ENCODE measurements at regions not wholly inside any gene's neighbourhood (a gene's known extent, or its start where the extent isn't known, plus 50 kb on each side); places are given as distances from the start of the nearest gene placed in this dataset.
A peak's percentile ranks its signal among the peaks of the same experiment; 100 is the strongest.

GRCh38 chr6:137957471-137957870, 90.4 kb downstream of the TNFAIP3 start:
- Mint-ChIP-seq H3K4me3 (no peak overlapping the region), H3K36me3 (ENCODE audit: low read depth) (peaks cover 5% of the 10 kb centered on the region), H3K9me3 (peaks cover 15% of the 10 kb centered on the region), H3K4me1 (peaks cover 8% of the 10 kb centered on the region), H3K27me3 (no peaks in the 10 kb centered on the region), H3K27ac (no peak overlapping the region)
- no peak for ATAC-seq
- no peak for DNase-seq

DNA sequence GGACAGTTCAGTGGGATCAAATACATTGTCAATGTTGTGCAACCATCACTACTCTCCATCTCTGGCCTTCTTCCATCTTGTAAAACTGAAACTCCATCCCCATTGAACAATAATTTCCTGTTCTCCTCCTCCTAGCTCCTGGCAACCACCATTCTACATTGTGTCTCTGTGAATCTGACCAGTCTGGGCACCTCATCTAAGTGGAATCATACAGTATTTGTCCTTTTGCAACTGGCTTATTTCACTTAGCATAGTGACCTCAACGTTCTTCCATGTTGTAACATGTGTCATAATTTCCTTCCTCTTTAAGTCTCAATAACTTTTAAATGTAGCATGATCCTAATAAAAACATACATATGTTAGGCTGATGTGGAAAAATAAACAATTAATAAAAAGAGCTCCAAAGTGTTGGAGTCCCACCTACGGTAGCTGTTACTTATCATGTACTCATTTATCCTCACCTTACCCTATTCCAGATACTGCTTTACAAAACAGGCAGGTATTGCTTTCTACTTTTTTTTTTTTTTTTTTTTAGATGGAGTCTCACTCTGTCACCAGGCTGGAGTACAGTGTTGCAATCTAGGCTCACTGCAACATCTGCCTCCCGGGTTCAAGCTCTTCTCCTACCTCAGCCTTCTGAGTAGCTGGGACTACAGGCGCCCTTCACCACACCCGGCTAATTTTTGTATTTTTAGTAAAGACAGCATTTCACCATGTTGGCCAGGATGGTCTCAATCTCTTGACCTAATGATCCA, 91.9 kb downstream of the TNFAIP3 start:
- peaks cover 5% of the 10 kb centered on the region for H3K36me3 Mint-ChIP-seq (ENCODE audit: low read depth)
- H3K4me3 Mint-ChIP-seq, result no peak overlapping the region
- ATAC-seq, result no peak
- no peaks in the 10 kb centered on the region for H3K27me3 Mint-ChIP-seq
- no peak overlapping the region for H3K27ac Mint-ChIP-seq
- DNase-seq, result no peak
- H3K9me3 Mint-ChIP-seq, result peaks cover 15% of the 10 kb centered on the region
- H3K4me1 Mint-ChIP-seq, result peaks cover 8% of the 10 kb centered on the region

- no peak for ATAC-seq
- H3K9me3 Mint-ChIP-seq, result peaks cover 15% of the 10 kb centered on the region
- H3K4me1 Mint-ChIP-seq, result peaks cover 19% of the 10 kb centered on the region
- DNase-seq, result no peak
- no peak overlapping the region for H3K27ac Mint-ChIP-seq
- H3K36me3 Mint-ChIP-seq (ENCODE audit: low read depth), result peaks cover 5% of the 10 kb centered on the region
- H3K4me3 Mint-ChIP-seq, result no peak overlapping the region
- H3K27me3 Mint-ChIP-seq, result no peaks in the 10 kb centered on the region
Measured at GRCh38 chr6:137962725-137963124, 95.7 kb downstream of the TNFAIP3 start.

DNA sequence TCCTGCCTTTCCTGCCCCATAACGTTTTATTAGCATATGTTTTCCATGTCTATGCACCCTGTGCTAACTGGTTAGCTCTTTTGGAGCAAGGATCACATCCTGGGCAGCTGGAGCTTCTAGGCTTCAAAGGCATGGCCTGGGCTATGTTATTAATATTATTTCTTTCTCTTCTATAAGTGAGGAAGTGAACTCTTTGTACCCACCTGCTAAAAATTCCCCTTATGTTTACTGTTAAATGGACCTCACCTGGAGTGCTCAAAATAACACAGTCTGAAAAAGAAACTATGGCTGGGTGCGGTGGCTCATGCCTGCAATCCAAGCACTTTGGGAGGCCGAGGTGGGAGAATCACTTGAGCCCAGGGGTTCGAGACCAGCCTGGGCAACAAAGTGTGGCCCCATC, 97.8 kb downstream of the TNFAIP3 start:
- Mint-ChIP-seq H3K36me3 (ENCODE audit: low read depth) (peaks cover 9% of the 10 kb centered on the region), H3K27me3 (no peaks in the 10 kb centered on the region), H3K9me3 (peaks cover 12% of the 10 kb centered on the region), H3K4me3 (no peak overlapping the region), H3K27ac (no peak overlapping the region), H3K4me1 (peaks cover 33% of the 10 kb centered on the region)
- ATAC-seq, result no peak
- DNase-seq, result no peak

GRCh38 chr6:137967689-137968454, 100.8 kb downstream of the TNFAIP3 start:
- Mint-ChIP-seq H3K4me1 (peaks cover 62% of the 10 kb centered on the region), H3K36me3 (ENCODE audit: low read depth) (peaks cover 6% of the 10 kb centered on the region), H3K9me3 (peaks cover 3% of the 10 kb centered on the region), H3K27ac (peak overlapping the region; percentile 92), H3K27me3 (no peaks in the 10 kb centered on the region), H3K4me3 (peak overlapping the region; percentile 4)
- DNase-seq (no peak), ATAC-seq (no peak)

GRCh38 chr6:137968455-137968804, 101.4 kb downstream of the TNFAIP3 start:
- Mint-ChIP-seq H3K9me3 (peaks cover 3% of the 10 kb centered on the region), H3K27ac (peak overlapping the region; percentile 92), H3K27me3 (no peaks in the 10 kb centered on the region), H3K4me3 (no peak overlapping the region), H3K4me1 (peaks cover 65% of the 10 kb centered on the region), H3K36me3 (ENCODE audit: low read depth) (peaks cover 6% of the 10 kb centered on the region)
- DNase-seq, result no peak
- no peak for ATAC-seq

DNA sequence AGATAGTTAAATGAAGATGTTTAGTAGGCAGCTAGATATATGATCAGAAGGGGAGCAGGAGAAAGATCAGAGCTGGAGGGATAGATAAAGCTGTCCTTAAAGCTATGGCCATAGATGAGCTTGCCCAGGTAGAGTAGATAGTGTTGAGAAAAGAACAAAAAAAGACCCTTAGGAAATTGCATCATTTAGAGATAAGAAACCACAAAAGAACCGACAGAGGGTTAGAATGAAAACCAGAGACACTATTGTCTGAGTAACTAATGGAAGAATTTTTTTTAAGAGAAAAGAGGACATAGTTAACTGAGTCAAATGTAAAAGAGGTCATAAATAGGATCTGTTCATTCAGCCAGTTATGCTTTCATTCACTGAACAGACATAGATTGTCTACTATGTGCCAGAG, 101.8 kb downstream of the TNFAIP3 start:
- H3K27me3 Mint-ChIP-seq, result no peaks in the 10 kb centered on the region
- peak overlapping the region; percentile 67 for H3K4me3 Mint-ChIP-seq
- H3K9me3 Mint-ChIP-seq, result peaks cover 3% of the 10 kb centered on the region
- H3K36me3 Mint-ChIP-seq (ENCODE audit: low read depth), result peaks cover 6% of the 10 kb centered on the region
- DNase-seq (no peak), ATAC-seq (peak; percentile 38)
- peak overlapping the region; percentile 92 for H3K27ac Mint-ChIP-seq
- H3K4me1 Mint-ChIP-seq, result peaks cover 69% of the 10 kb centered on the region

DNA sequence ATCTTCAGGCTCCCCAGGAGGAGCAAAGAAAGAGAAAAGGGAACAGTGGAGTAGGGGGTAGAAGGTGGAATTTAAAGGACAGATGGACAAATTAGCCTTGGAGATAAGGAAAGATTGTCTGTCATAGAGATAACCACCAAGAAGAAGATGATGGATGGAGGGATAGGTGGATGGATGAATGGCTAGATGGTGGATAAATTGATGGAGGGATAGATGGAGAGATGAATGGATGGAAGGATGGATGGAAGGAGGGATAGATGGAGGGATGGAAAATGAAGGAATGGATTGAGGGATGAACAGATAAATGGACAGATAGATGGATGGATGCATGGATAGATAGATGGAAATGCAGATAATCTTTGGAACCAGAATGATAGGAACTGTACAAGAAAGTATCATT, 102.8 kb downstream of the TNFAIP3 start:
- no peak for ATAC-seq
- no peak for DNase-seq
- Mint-ChIP-seq H3K4me3 (peak overlapping the region; percentile 67), H3K27me3 (no peaks in the 10 kb centered on the region), H3K36me3 (ENCODE audit: low read depth) (peaks cover 6% of the 10 kb centered on the region), H3K4me1 (peaks cover 79% of the 10 kb centered on the region), H3K9me3 (peaks cover 3% of the 10 kb centered on the region), H3K27ac (peak overlapping the region; percentile 92)

DNA sequence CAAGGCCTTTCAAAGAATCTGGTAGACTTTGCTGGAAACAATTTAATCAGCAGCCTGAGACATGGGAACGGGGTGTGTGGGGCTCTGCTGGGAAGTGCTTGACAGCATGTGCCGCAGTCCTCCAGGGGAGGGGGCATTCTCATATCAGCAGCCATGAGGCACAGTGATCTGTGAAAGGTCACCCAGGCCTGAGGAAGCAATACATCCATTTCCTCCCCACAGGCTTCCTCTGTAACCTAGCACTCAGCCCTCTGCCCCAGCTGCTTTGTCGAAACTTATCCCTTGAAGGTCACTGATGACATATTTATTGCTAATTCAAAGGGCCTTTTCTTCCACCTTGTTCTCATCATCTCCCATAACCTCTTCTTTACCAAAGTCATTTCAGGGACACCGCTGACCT, 103.3 kb downstream of the TNFAIP3 start:
- H3K9me3 Mint-ChIP-seq, result peaks cover 3% of the 10 kb centered on the region
- peak overlapping the region; percentile 92 for H3K27ac Mint-ChIP-seq
- H3K36me3 Mint-ChIP-seq (ENCODE audit: low read depth), result peaks cover 6% of the 10 kb centered on the region
- H3K4me1 Mint-ChIP-seq, result peaks cover 82% of the 10 kb centered on the region
- ATAC-seq (peak; percentile 84), DNase-seq (peak; percentile 66)
- peak overlapping the region; percentile 67 for H3K4me3 Mint-ChIP-seq
- no peaks in the 10 kb centered on the region for H3K27me3 Mint-ChIP-seq

- Mint-ChIP-seq H3K4me1 (peaks cover 91% of the 10 kb centered on the region), H3K36me3 (ENCODE audit: low read depth) (peaks cover 6% of the 10 kb centered on the region), H3K9me3 (peaks cover 3% of the 10 kb centered on the region), H3K4me3 (no peak overlapping the region), H3K27me3 (no peaks in the 10 kb centered on the region), H3K27ac (no peak overlapping the region)
- no peak for ATAC-seq
- DNase-seq, result no peak
Measured at GRCh38 chr6:137973201-137973600, 106.1 kb downstream of the TNFAIP3 start.

GRCh38 chr6:137975188-137975940, 108.3 kb downstream of the TNFAIP3 start:
- ATAC-seq (peak; percentile 64), DNase-seq (no peak)
- Mint-ChIP-seq H3K4me3 (peak overlapping the region; percentile 66), H3K4me1 (peaks cover 75% of the 10 kb centered on the region), H3K27me3 (no peaks in the 10 kb centered on the region), H3K9me3 (no peaks in the 10 kb centered on the region), H3K27ac (peak overlapping the region; percentile 89), H3K36me3 (ENCODE audit: low read depth) (peaks cover 2% of the 10 kb centered on the region)

- Mint-ChIP-seq H3K36me3 (ENCODE audit: low read depth) (no peaks in the 10 kb centered on the region), H3K27me3 (no peaks in the 10 kb centered on the region), H3K27ac (peak overlapping the region; percentile 89), H3K4me3 (peak overlapping the region; percentile 66), H3K9me3 (no peaks in the 10 kb centered on the region), H3K4me1 (peaks cover 65% of the 10 kb centered on the region)
- no peak for ATAC-seq
- DNase-seq, result no peak
Measured at GRCh38 chr6:137976430-137976829, 109.4 kb downstream of the TNFAIP3 start.

- ATAC-seq (no peak), DNase-seq (no peak)
- no peaks in the 10 kb centered on the region for H3K36me3 Mint-ChIP-seq (ENCODE audit: low read depth)
- no peak overlapping the region for H3K4me3 Mint-ChIP-seq
- H3K27ac Mint-ChIP-seq, result peak overlapping the region; percentile 18
- H3K9me3 Mint-ChIP-seq, result no peaks in the 10 kb centered on the region
- no peaks in the 10 kb centered on the region for H3K27me3 Mint-ChIP-seq
- peaks cover 57% of the 10 kb centered on the region for H3K4me1 Mint-ChIP-seq
Measured at GRCh38 chr6:137977206-137977605, 110.1 kb downstream of the TNFAIP3 start.

DNA sequence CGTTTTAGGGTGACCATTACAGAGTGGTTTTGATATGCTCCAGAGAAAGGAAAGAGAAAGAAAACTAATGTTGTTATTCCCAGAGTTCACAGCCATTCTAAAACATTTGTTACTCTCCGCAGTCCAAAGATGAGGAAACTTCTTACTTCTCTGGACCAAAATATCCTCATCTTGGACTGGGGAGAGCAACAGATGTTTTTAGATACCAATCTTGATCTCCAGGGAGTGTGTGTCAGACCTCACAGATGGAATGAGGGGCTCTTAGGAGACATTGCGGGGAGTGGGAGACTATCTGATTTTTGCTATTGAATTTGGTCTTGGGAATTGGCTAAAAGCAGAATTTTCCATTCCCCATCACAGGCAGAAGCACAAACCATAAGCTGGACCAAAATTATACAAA, 110.8 kb downstream of the TNFAIP3 start:
- no peaks in the 10 kb centered on the region for H3K27me3 Mint-ChIP-seq
- H3K4me3 Mint-ChIP-seq, result no peak overlapping the region
- peaks cover 55% of the 10 kb centered on the region for H3K4me1 Mint-ChIP-seq

More for the DNA sequence above, 110.8 kb downstream of the TNFAIP3 start:
- H3K27ac Mint-ChIP-seq, result no peak overlapping the region
- DNase-seq, result no peak
- no peaks in the 10 kb centered on the region for H3K9me3 Mint-ChIP-seq
- ATAC-seq, result no peak
- no peaks in the 10 kb centered on the region for H3K36me3 Mint-ChIP-seq (ENCODE audit: low read depth)

Data from activated naive CD8-positive, alpha-beta T cell treated with anti-CD3 and anti-CD28 coated beads, Interleukin-2, amount 50 U/mL, for 24 hours (primary cell).